ENCODE measurements at regions not wholly inside any gene's neighbourhood (a gene's known extent, or its start where the extent isn't known, plus 50 kb on each side); places are given as distances from the start of the nearest gene placed in this dataset.

- TF ChIP-seq CTCF (conservative IDR thresholded peaks at IDR 0.05; ENCODE audit: low read depth, low read length), result no peak
- no peak for TF ChIP-seq EZH2phosphoT487 (IDR thresholded peaks at IDR 0.05; ENCODE audit: borderline replicate concordance, low read length)
These were observed 338.3 kb upstream of the ZEB2 start for GRCh38 chr2:144858211-144858610.

Measured in PC-3 (cell line).